Esophagus (tissue), 2 donors: ENCODE measurements at regions not wholly inside any gene's neighbourhood (a gene's known extent, or its start where the extent isn't known, plus 50 kb on each side); places are given as distances from the start of the nearest gene placed in this dataset.

Experiments
- H3K27ac ChIP-seq, 2 donors: one replicate each; pipeline ENCODE4 v1.5.1; 2013; ENCODE audit warnings: low read depth in 2 of 2, mild to moderate bottlenecking in 2 of 2, inconsistent platforms in 1 of 2, low read length in 1 of 2, moderate library complexity in 1 of 2
- H3K27me3 ChIP-seq, 2 donors: one replicate each; pipeline ENCODE4 v1.6.1; 2013; ENCODE audit warnings: low read length in 2 of 2, control low read depth in 1 of 2, mild to moderate bottlenecking in 1 of 2; ENCODE audit not compliant: insufficient read depth in 2 of 2, control insufficient read depth in 1 of 2
- H3K36me3 ChIP-seq, 2 donors: one replicate each; pipeline ENCODE4 v1.6.1; 2013; ENCODE audit warnings: low read length in 1 of 2; ENCODE audit not compliant: control insufficient read depth in 2 of 2, insufficient read depth in 2 of 2
- H3K4me1 ChIP-seq, 2 donors: one replicate each; pipeline ENCODE4 v1.6.1; 2013; ENCODE audit warnings: low read length in 1 of 2; ENCODE audit not compliant: control insufficient read depth in 2 of 2, insufficient read depth in 2 of 2
- H3K4me3 ChIP-seq, 2 donors: one replicate each; pipeline ENCODE4 v1.5.1; 2013; ENCODE audit warnings: low read length in 2 of 2, mild to moderate bottlenecking in 2 of 2, low read depth in 1 of 2, moderate library complexity in 1 of 2
- H3K9me3 ChIP-seq, 2 donors: one replicate each; pipeline ENCODE4 v1.6.1; 2013; ENCODE audit warnings: mild to moderate bottlenecking in 2 of 2, low read depth in 1 of 2, low read length in 1 of 2, moderate library complexity in 1 of 2; ENCODE audit not compliant: control insufficient read depth in 2 of 2, insufficient read depth in 1 of 2
- WGBS, 2 donors: extraction: QIAGEN DNeasy Blood & Tissue Kit; methylation state at CpG; one replicate each; pipeline ENCODE4 v1.1.7; 2013; 5-methylcytosine and 5-hydroxymethylcytosine counted together
- donor health status: healthy with polysubstance abuse.
- donor health status: Bipolar disorder and iron deficiency.

DNA sequence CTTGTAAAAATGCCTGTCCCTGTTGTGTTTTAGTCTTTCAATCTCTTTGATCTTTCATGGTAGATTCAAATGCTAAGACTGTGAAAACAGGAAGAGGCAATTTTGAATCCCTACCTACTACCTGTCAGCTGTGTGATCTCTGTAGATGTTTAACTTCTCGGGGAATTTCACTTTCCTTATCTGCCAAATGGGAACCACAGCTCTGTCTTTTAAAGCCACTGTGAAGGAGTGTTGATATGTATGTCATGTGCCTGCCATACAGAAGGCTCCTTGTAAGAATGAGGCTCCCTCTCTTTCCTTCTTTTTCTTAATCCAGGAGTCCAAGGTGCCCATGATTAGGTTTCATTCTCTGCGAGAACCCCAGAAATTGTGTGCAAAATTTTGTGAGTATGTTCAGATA, 139.6 kb upstream of the ADAMTS9 start:
- 82 to 88% methylated on average over 2 of the region's 2 CpGs for WGBS, 2 donors
- H3K27ac ChIP-seq: no peak overlapping the region
- no peaks in the 10 kb centered on the region for H3K27me3 ChIP-seq
- H3K4me3 ChIP-seq: no peak overlapping the region
- H3K4me1 ChIP-seq: no peaks in the 10 kb centered on the region
- H3K36me3 ChIP-seq: no peaks in the 10 kb centered on the region
- H3K9me3 ChIP-seq: no peaks in the 10 kb centered on the region

DNA sequence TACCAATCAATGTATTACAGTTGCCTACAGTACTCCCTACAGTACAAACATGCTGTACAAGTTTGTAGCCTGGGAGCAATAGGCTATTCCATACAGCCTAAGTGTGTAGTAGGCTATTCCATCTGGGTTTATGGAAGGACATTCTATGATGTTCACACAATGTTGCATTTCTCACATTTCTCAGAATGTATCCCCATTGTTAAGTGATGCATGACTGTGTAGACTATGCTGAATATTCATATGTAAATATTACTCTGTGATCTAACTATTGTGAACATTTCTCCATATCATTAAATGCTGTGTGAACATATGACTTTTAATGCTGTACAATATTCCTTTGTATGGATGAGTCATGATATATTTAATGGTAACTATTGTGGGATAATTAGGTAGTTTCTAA, 139.2 kb upstream of the ADAMTS9 start:
- H3K27me3 ChIP-seq: no peaks in the 10 kb centered on the region
- H3K4me1 ChIP-seq: no peaks in the 10 kb centered on the region
- no peaks in the 10 kb centered on the region for H3K9me3 ChIP-seq
- H3K36me3 ChIP-seq: no peaks in the 10 kb centered on the region
- no peak overlapping the region for H3K27ac ChIP-seq
- H3K4me3 ChIP-seq: no peak overlapping the region

DNA sequence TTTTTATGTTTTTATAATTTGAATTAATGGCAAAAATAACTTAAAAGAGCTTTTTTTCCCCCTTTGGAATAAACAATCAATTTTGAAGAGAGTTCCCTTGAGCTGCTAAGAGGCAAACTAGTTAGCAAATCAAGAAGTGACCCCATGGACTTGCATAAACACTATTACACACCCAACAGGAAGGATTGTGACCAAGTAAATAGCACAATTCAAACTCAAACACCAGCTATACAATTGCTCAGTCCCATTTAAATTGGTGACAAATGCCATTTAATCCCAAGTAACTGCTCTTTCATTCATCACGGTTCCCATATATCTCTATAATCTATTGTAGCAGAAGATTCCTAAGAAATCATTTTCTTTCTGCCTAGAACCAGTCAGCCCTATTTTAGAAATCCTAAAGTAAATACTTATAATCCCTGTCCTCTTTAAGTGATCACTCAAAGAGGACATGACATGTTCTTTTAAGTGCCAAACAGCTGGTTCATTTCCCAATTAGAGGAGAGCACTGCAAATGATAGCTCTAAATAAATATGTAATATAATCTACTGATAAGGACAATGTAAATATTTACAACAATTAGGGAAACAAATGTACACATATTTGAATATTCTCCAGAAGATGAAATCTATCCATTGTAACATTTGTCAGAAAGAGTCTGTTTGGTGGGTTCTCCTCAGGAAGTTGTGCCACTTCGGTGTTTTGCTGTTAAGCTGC, 137.8 kb upstream of the ADAMTS9 start:
- Histone ChIP-seq H3K4me1 (no peaks in the 10 kb centered on the region), H3K4me3 (no peak overlapping the region), H3K27me3 (no peaks in the 10 kb centered on the region), H3K36me3 (no peaks in the 10 kb centered on the region), H3K27ac (no peak overlapping the region), H3K9me3 (no peaks in the 10 kb centered on the region)
- 52 to 70% methylated on average over 2 of the region's 2 CpGs for WGBS, 2 donors

DNA sequence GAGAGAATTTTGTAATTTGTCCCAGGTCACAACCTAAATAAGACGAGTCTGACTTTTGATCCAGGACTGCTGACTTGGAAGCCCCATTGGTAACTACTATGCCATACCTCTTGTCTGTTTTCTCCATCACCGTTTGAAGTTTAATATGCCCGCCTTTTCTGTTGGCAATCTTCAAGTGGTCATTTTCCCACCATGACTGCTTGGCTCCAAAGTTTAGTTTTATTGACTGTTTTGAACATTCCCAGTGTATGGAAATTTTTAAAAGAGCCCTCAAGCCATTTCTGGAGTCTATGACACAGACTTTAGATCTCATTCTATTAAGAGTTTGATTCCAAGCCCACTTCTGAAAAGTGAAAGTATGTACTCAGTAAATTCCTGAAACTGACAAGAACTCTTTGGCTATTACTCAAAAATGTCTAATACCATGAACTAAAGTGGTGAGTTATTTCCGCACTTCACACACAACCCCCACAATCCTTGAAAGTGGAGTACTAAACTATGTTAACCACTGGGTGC, 136.7 kb upstream of the ADAMTS9 start:
- H3K4me3 ChIP-seq: no peak overlapping the region
- WGBS, 2 donors: 75 to 76% methylated on average over 4 of the region's 4 CpGs
- H3K27ac ChIP-seq: no peak overlapping the region
- H3K4me1 ChIP-seq: no peaks in the 10 kb centered on the region
- H3K36me3 ChIP-seq: no peaks in the 10 kb centered on the region
- no peaks in the 10 kb centered on the region for H3K27me3 ChIP-seq
- no peaks in the 10 kb centered on the region for H3K9me3 ChIP-seq

DNA sequence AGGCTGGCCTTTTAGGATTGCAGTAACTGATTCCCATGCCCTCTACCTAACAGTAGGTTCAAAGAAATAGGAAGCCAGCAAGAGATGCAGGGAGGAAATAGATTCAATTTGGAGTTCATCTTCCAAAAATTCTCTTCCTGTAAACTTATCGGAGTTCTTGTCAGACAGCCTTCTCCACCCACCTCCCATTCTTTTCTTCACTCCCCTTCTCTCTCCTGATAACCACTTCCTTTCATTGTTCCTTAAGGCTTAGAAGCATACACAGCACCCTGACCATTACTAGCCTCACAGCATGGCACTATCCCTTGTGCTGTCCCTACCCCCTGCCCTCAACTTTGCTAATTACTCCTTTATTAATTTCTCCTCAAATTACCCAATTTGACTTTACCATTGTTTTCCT, 130.4 kb upstream of the ADAMTS9 start:
- H3K9me3 ChIP-seq: no peaks in the 10 kb centered on the region

DNA sequence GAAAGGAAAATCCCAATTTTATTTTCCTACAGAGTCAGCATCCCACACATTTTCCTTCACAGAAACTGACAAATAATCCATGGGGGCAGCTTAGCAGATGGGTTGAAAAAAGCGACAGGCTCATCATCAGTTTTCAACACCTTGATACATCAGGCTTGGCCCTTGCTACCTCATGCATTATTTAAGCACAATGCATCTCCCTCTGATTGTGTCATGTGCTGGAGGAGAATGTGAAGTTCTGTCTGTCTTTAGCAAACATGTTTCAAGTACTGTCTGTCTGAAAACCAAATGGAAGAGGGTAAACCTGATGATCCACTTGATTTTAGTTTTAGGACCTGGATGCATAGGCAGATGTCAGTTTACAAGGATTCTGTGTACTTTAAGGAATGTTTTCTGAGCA, 128.6 kb upstream of the ADAMTS9 start:
- Histone ChIP-seq H3K4me1 (no peaks in the 10 kb centered on the region), H3K27ac (no peak overlapping the region), H3K4me3 (no peak overlapping the region), H3K27me3 (no peaks in the 10 kb centered on the region), H3K9me3 (no peaks in the 10 kb centered on the region), H3K36me3 (no peaks in the 10 kb centered on the region)
- 79 to 99% methylated on average over 1 of the region's 1 CpG for WGBS, 2 donors

More for the DNA sequence above, 130.4 kb upstream of the ADAMTS9 start:
- no peaks in the 10 kb centered on the region for H3K4me1 ChIP-seq
- H3K4me3 ChIP-seq: no peak overlapping the region
- no peak overlapping the region for H3K27ac ChIP-seq
- H3K27me3 ChIP-seq: no peaks in the 10 kb centered on the region
- no peaks in the 10 kb centered on the region for H3K36me3 ChIP-seq
- WGBS, 2 donors: 90 to 96% methylated on average over 1 of the region's 1 CpG

DNA sequence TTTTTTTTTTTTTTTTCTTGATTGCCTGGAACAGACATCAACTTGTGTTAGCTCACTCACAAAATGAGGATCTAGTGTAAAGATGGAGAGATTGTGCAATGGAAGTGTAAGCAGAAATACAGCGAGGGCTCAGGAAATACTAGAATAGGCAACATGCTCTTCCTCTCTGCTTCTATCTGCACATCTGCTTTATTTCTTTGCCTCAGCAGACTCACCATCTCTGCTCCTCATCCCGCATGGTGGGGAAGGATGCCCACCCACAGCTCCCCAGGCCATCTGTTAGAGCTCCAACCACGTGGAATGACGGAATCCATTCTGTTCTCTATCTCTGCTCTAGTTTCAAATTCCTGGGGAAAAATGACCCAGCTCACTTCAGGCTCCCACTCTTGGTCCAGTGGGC, 128.0 kb upstream of the ADAMTS9 start:
- no peaks in the 10 kb centered on the region for H3K36me3 ChIP-seq
- 68 to 74% methylated on average over 4 of the region's 4 CpGs for WGBS, 2 donors
- no peak overlapping the region for H3K27ac ChIP-seq

DNA sequence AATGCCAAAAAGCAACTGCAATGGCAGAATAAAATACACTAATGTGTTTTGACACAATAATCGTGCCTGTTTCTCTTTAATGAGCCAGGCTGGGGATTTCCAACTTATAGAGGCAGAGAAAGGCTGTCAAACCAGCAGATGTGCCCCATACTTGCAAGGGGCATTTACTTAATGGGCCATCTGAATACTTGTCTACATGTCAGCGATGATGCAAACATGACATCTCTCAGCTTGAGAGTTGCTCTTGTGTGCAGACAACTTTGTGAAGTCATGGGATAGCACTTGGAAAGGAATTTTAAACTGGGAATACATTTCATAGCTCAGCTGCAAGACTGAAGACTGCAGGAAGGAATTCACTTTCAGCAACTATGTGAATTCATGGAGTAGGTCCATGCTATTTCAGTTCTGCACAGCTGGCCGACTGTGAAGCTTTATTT, 127.4 kb upstream of the ADAMTS9 start:
- 31 to 38% methylated on average over 3 of the region's 3 CpGs for WGBS, 2 donors
- Histone ChIP-seq H3K4me1 (no peaks in the 10 kb centered on the region), H3K27ac (no peak overlapping the region), H3K4me3 (no peak overlapping the region), H3K36me3 (no peaks in the 10 kb centered on the region), H3K9me3 (no peaks in the 10 kb centered on the region), H3K27me3 (no peaks in the 10 kb centered on the region)

More for the DNA sequence above, 128.0 kb upstream of the ADAMTS9 start:
- no peaks in the 10 kb centered on the region for H3K9me3 ChIP-seq
- no peaks in the 10 kb centered on the region for H3K27me3 ChIP-seq
- H3K4me3 ChIP-seq: no peak overlapping the region
- H3K4me1 ChIP-seq: no peaks in the 10 kb centered on the region

DNA sequence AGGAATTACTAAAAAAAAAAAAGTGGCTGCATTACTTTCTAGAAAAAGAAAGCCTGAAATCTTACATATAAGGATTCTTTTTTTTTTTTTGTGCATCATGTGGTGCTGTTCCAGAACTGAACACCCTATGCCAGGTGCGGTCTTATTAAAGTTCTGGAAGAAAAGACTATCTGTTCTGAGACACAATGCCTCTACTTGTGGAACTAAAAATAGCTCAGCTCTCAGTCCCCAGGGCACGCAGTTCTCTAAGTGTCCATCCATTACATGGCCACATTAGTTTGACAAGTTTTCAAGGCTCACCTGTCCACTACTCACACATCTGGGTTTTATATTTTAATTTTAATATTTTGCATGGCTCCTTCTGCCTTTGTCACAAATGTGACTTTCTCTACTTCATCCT, 126.6 kb upstream of the ADAMTS9 start:
- Histone ChIP-seq H3K4me1 (no peaks in the 10 kb centered on the region), H3K27ac (no peak overlapping the region), H3K9me3 (no peaks in the 10 kb centered on the region), H3K4me3 (no peak overlapping the region), H3K27me3 (no peaks in the 10 kb centered on the region), H3K36me3 (no peaks in the 10 kb centered on the region)
- 55 to 58% methylated on average over 2 of the region's 2 CpGs for WGBS, 2 donors

DNA sequence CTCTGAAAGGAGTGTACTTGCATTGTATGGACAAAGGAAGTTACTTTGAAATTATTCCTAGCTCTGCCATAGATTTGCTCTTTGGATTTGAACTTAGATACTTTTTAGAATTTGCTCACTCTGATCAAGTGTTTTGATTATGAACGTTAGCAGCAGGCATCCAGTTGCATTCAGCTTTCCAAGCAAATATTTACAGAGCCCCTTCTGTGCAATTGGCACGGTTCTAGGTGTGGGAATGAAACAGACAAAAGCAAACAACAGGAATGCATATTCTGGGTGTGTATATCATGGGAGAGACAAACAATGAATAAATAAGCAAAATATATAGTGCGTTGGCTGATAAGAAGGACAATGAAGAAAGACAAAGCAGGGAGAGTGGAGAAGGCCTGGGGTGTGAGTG, 125.5 kb upstream of the ADAMTS9 start:
- no peaks in the 10 kb centered on the region for H3K9me3 ChIP-seq
- no peaks in the 10 kb centered on the region for H3K27me3 ChIP-seq
- H3K4me1 ChIP-seq: no peaks in the 10 kb centered on the region
- H3K27ac ChIP-seq: no peak overlapping the region
- 70 to 80% methylated on average over 3 of the region's 3 CpGs for WGBS, 2 donors
- H3K4me3 ChIP-seq: no peak overlapping the region
- H3K36me3 ChIP-seq: no peaks in the 10 kb centered on the region
